GM21576 (cell line): ENCODE measurements at regions not wholly inside any gene's neighbourhood (a gene's known extent, or its start where the extent isn't known, plus 50 kb on each side); places are given as distances from the start of the nearest gene placed in this dataset.
"Not testable (repeated sequence)": the region's sequence is repeated elsewhere in the genome, so short reads cannot be mapped to it uniquely, and the experiment has no call there.

ENCODE experiments used
- ATAC-seq: cut with Tn5 transposase; IDR thresholded peaks from one replicate; pipeline ENCODE4 v1.9.1; 2021; ENCODE audit warnings: mild to moderate bottlenecking, moderate library complexity; ENCODE audit not compliant: unreplicated experiment

- ATAC-seq, result no peak
Measured at GRCh38 chr3:94405258-94406035, 342.6 kb downstream of the NSUN3 start.

GRCh38 chr3:94406595-94406994 lies 343.7 kb downstream of the NSUN3 start:
- ATAC-seq, result no peak

GRCh38 chr3:94412936-94413335 lies 350.1 kb downstream of the NSUN3 start:
- ATAC-seq, result not testable (repeated sequence)

GRCh38 chr3:94413336-94414108 lies 350.7 kb downstream of the NSUN3 start:
- no peak for ATAC-seq

GRCh38 chr3:94414418-94414817 lies 351.6 kb downstream of the NSUN3 start:
- ATAC-seq, result no peak

- ATAC-seq, result no peak
Measured at GRCh38 chr3:94416768-94417167, 353.9 kb downstream of the NSUN3 start.

GRCh38 chr3:94417963-94418455 lies 355.1 kb downstream of the NSUN3 start:
- ATAC-seq, result no peak

GRCh38 chr3:94420931-94421330 lies 358.1 kb downstream of the NSUN3 start:
- no peak for ATAC-seq

- no peak for ATAC-seq
Measured at GRCh38 chr3:94423578-94423977, 360.7 kb downstream of the NSUN3 start.

GRCh38 chr3:94429517-94429916 lies 366.7 kb downstream of the NSUN3 start:
- ATAC-seq, result no peak

GRCh38 chr3:94431876-94432570 lies 369.2 kb downstream of the NSUN3 start:
- no peak for ATAC-seq

- no peak for ATAC-seq
Measured at GRCh38 chr3:94433811-94434210, 370.9 kb downstream of the NSUN3 start.

GRCh38 chr3:94440767-94441493 lies 378.1 kb downstream of the NSUN3 start:
- ATAC-seq, result no peak

- no peak for ATAC-seq
Measured at GRCh38 chr3:94441494-94441847, 378.6 kb downstream of the NSUN3 start.

GRCh38 chr3:94453864-94454263 lies 391.0 kb downstream of the NSUN3 start:
- no peak for ATAC-seq

- ATAC-seq, result no peak
Measured at GRCh38 chr3:94459167-94459566, 396.3 kb downstream of the NSUN3 start.

GRCh38 chr3:94460931-94461330 lies 398.1 kb downstream of the NSUN3 start:
- no peak for ATAC-seq

- no peak for ATAC-seq
Measured at GRCh38 chr3:94462931-94463330, 400.1 kb downstream of the NSUN3 start.

- ATAC-seq, result no peak
Measured at GRCh38 chr3:94472511-94472910, 409.6 kb downstream of the NSUN3 start.

- ATAC-seq, result no peak
Measured at GRCh38 chr3:94481226-94481898, 418.5 kb downstream of the NSUN3 start.
